Chondrocyte (in vitro differentiated cells): ENCODE measurements at regions not wholly inside any gene's neighbourhood (a gene's known extent, or its start where the extent isn't known, plus 50 kb on each side); places are given as distances from the start of the nearest gene placed in this dataset.

Experiments
- DNase-seq: peaks from one replicate; pipeline ENCODE4 v3.0.0; 2021; ENCODE audit warnings: mixed read lengths, low spot score
- H3K27ac Mint-ChIP-seq: one replicate; pipeline ENCODE4 v1.8.0; 2021; ENCODE audit warnings: mild to moderate bottlenecking, moderate library complexity, mixed read lengths; ENCODE audit not compliant: unreplicated experiment
- H3K27me3 Mint-ChIP-seq: 2 replicates; pipeline ENCODE4 v1.8.0; 2021; ENCODE audit warnings: low read depth, mixed read lengths
- H3K36me3 Mint-ChIP-seq: 2 replicates; pipeline ENCODE4 v1.8.0; 2021; ENCODE audit warnings: low read depth, mixed read lengths
- H3K4me1 Mint-ChIP-seq: 2 replicates; pipeline ENCODE4 v1.8.0; 2021; ENCODE audit warnings: low read depth, mild to moderate bottlenecking, mixed read lengths
- H3K4me3 Mint-ChIP-seq: one replicate; pipeline ENCODE4 v1.8.0; 2021; ENCODE audit warnings: mild to moderate bottlenecking, moderate library complexity, mixed read lengths; ENCODE audit not compliant: unreplicated experiment
- H3K9me3 Mint-ChIP-seq: 2 replicates; pipeline ENCODE4 v1.8.0; 2021; ENCODE audit warnings: low read depth, mixed read lengths
- TF ChIP-seq, protein P1 (sequence below): fragments of 200-600 bp; sonication (generic); IDR thresholded peaks from 2 replicates; pipeline ENCODE4 v1.5.0; 2021; ENCODE audit warnings: antibody characterized with exemption, mild to moderate bottlenecking, moderate library complexity

DNA sequence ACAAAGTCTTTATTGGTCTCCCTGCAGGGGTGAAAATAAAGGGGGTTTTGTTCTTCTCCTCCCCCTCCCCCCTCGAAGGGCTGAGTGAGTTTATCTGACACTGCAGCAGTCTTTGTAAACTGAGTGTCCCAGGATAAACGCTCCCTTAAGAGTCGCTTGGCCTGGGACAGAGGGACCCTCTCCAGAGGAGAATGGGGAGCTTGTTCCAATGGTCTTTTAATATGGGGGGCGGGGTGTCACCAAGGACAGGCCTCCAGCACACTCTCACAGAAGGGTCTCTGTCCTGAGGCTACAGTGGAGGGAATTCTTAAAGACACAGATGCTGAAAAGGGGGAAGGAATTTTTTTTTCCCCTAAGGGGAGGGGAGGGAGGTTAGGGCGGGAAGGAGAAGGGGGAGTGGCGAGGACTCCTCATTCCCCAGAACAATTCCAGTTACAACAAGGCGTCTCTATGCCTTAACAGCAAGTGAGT lies 455.5 kb downstream of the SOX9 start:
- TF ChIP-seq, protein P1, sequence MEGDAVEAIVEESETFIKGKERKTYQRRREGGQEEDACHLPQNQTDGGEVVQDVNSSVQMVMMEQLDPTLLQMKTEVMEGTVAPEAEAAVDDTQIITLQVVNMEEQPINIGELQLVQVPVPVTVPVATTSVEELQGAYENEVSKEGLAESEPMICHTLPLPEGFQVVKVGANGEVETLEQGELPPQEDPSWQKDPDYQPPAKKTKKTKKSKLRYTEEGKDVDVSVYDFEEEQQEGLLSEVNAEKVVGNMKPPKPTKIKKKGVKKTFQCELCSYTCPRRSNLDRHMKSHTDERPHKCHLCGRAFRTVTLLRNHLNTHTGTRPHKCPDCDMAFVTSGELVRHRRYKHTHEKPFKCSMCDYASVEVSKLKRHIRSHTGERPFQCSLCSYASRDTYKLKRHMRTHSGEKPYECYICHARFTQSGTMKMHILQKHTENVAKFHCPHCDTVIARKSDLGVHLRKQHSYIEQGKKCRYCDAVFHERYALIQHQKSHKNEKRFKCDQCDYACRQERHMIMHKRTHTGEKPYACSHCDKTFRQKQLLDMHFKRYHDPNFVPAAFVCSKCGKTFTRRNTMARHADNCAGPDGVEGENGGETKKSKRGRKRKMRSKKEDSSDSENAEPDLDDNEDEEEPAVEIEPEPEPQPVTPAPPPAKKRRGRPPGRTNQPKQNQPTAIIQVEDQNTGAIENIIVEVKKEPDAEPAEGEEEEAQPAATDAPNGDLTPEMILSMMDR: no peak
- H3K27ac Mint-ChIP-seq: no peak overlapping the region
- H3K27me3 Mint-ChIP-seq: no peaks in the 10 kb centered on the region
- peaks cover 15% of the 10 kb centered on the region for H3K4me1 Mint-ChIP-seq
- DNase-seq: no peak
- no peaks in the 10 kb centered on the region for H3K9me3 Mint-ChIP-seq
- peaks cover 6% of the 10 kb centered on the region for H3K36me3 Mint-ChIP-seq
- no peak overlapping the region for H3K4me3 Mint-ChIP-seq

DNA sequence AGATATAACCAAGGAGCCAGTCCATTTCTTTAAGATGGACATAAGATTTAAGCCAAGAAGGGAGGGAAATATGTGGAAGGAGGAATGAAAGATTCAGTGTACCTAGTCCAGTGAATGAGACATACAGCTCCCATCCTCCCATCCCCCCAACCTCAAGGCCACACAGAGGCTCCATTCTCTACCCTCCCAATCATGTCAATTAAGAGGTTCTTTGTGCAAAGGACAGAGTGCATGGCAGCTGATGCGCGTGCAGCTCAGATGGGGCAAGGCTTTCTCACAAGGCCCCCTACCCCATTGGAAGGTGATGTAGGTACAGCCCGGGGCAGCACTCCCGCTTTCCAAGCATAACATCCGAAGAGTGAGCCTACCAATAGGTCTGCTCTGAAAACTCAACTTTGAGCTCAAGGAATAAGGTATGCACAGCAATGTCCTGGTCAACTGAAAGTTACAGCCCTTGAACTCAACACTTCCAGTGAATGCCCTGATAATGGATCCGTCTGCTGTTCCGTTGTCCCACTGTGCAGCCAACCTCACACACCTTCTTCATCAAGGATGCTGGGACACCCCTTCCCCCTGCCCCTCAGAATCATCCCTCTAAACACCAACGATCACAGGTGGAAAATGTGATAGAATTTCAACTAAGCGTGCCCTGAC lies 458.1 kb downstream of the SOX9 start:
- no peak for DNase-seq
- Mint-ChIP-seq H3K4me3 (no peak overlapping the region), H3K27ac (no peak overlapping the region), H3K9me3 (no peaks in the 10 kb centered on the region), H3K27me3 (no peaks in the 10 kb centered on the region), H3K36me3 (peaks cover 2% of the 10 kb centered on the region), H3K4me1 (peaks cover 9% of the 10 kb centered on the region)
- TF ChIP-seq, protein P1: no peak

DNA sequence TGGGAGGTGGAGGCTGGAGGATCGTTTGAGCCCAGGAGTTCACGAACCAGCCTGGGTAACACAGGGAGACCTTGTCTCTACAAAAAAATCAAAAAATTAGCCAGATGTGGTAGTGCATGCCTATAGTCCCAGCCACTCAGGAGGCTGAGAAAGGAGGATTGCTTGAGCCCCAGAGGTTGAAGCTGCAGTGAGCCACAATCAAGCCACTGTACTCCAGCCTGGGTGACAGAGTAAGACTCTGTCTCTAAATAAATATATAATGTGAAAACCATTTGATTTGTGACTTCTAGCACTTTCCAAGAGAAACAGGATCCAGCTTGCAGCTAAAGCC lies 459.1 kb downstream of the SOX9 start:
- peaks cover 9% of the 10 kb centered on the region for H3K4me1 Mint-ChIP-seq
- H3K27me3 Mint-ChIP-seq: no peaks in the 10 kb centered on the region
- H3K36me3 Mint-ChIP-seq: no peaks in the 10 kb centered on the region
- no peak for DNase-seq
- H3K27ac Mint-ChIP-seq: no peak overlapping the region
- TF ChIP-seq, protein P1: no peak
- H3K9me3 Mint-ChIP-seq: no peaks in the 10 kb centered on the region
- no peak overlapping the region for H3K4me3 Mint-ChIP-seq

DNA sequence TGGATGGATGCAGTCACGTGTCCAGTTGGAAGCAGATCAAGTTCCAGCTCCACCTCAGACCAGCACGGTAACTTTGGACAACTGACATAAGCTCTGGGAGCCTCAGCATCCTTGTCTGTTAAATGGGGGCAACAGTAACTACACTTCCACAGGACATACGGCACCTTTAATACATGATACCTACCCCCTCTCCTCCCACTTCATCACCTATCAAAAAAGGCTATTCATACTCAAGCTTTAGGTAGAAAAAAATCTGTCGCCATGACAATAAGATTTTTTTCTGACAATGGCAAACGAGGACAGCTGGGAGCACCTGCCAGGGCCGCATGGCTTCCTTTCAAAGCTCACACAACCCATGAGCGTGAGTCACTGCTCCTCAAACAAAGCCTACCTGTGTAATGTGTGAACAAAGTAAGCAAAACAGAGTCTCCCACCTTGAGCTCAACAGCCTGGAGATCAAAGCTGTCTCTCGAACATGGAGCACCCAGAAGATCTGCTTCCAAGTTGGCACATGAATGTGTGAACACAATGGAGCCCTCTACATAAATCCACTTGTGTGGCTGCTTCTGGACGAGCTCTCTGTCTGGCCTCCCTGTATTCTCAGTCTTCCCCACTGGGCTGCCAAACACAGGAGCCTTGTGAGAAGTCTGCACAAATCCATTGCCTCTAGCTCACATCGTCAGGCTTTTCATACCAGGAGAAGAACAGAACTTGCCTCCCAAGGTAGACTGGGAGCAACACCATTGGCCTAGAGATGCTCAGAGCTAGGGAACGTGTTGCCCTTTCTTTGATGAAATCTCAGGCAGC lies 459.7 kb downstream of the SOX9 start:
- H3K36me3 Mint-ChIP-seq: no peaks in the 10 kb centered on the region
- no peaks in the 10 kb centered on the region for H3K27me3 Mint-ChIP-seq
- peaks cover 9% of the 10 kb centered on the region for H3K4me1 Mint-ChIP-seq
- TF ChIP-seq, protein P1: no peak
- H3K9me3 Mint-ChIP-seq: no peaks in the 10 kb centered on the region
- H3K4me3 Mint-ChIP-seq: no peak overlapping the region
- no peak for DNase-seq
- H3K27ac Mint-ChIP-seq: no peak overlapping the region

DNA sequence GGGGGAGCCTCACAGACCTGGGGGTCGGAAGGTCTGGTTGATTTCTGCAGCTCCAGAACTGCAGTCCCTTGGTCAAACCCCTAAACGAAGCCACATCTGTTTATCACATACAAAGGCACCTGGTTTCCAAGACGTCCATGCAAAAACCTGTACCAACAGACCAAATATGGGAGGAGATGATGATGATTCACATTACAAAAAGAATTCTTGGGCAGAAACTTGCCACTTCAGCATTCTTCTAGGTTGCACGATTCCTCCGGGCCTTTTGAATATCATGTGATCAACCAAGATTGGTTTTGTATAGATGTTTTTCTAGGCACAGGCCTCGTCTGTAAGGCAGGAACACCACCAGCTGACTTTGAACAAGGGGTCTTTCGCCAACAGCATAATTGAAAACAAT lies 466.3 kb downstream of the SOX9 start:
- DNase-seq: no peak
- peak overlapping the region; percentile 89 for H3K27ac Mint-ChIP-seq
- no peak overlapping the region for H3K4me3 Mint-ChIP-seq
- no peaks in the 10 kb centered on the region for H3K36me3 Mint-ChIP-seq
- TF ChIP-seq, protein P1: no peak
- H3K27me3 Mint-ChIP-seq: no peaks in the 10 kb centered on the region
- H3K4me1 Mint-ChIP-seq: peaks cover 49% of the 10 kb centered on the region
- no peaks in the 10 kb centered on the region for H3K9me3 Mint-ChIP-seq
